GM21717 (cell line): ENCODE measurements at regions not wholly inside any gene's neighbourhood (a gene's known extent, or its start where the extent isn't known, plus 50 kb on each side); places are given as distances from the start of the nearest gene placed in this dataset.
"Not testable (repeated sequence)": the region's sequence is repeated elsewhere in the genome, so short reads cannot be mapped to it uniquely, and the experiment has no call there.

Experiments
- ATAC-seq: cut with Tn5 transposase; IDR thresholded peaks from one replicate; pipeline ENCODE4 v1.9.1; 2021; ENCODE audit warnings: mild to moderate bottlenecking, moderate library complexity; ENCODE audit not compliant: unreplicated experiment

DNA sequence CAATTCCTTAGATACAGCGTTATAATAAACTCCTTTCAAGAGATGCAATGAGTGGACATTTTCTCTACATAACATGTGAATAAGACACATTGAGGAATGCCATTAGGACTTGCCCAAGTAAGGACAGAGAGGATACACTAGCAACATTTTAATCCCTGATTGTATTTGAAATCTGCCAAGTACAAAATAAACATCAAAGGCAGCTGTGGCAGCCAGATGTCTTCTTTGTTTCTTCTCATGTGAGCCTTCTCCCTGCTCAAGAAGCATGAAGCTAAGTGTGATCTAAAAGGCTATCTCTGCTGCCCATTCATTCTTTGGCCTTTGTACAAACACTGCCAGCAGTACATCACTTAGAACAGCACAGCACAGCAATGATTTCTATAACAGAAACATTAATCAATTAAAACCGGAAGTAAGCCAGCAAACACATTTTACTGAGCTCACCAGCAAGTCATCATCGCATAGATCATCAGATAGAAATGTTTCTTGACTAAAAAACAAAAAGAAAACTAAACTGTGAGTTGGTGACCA, 364.0 kb downstream of the CNTN6 start:
- ATAC-seq: no peak

DNA sequence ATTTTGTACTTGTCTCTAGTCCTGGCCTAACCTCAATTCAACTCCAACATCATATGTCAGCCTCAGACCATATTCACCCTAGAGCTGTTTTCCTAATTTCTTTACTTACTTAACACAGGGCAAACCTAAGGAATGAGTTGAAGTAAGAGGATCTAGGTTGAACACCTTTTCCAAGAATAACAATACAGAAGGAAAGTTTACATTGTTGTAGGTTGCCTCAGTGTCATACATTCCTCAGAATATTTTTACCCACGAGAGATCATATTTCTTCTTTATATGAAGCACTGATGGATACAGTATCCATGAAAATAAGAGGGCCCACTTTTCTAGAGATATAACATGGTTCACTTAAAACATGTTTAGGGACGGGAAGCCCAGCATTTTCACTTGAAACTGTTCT, 369.5 kb downstream of the CNTN6 start:
- no peak for ATAC-seq

DNA sequence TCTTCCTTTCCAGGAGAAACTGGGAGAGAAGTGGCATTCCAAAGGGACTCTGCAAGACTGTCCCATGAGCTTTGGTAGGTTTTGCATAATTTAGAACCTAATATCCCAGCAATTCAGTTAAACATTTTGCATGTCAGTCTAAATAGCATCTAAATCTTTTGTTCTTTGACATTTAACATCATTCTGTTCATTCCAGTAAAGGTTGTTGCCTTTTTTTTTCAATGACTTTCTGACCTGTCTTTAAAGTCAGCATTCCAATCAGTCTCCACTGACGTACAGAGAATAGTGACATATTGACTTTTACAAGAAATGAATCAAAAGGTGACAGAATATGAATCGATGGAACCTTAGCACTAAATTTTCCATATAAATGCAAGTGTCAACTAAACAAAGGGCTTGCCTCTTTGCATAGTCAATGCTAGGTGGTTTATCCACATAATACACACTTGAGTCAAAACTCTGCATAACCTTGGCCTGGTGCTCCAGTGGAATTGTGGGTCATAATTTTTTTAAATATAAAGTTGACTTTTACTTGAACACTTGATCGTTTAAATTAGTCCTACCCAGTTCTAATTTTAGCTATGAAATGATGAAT, 370.1 kb downstream of the CNTN6 start:
- no peak for ATAC-seq

DNA sequence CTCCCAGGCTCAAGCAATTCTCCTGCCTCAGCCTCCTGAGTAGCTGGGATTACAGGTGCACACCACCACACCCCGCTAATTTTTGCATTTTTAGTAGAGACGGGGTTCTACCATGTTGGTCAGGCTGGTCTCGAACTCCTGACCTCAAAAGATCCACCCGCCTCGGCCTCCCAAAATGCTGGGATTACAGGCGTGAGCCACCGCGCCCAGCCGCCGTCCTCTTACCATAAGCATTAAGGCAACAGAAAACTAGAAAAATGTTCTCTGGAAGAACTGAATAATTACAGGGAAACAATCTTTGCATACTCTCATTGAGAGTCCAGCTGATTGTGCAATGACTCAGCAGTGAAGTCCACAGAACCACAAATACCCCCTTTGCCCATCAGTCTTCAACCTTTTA, 372.3 kb downstream of the CNTN6 start:
- ATAC-seq: not testable (repeated sequence)

DNA sequence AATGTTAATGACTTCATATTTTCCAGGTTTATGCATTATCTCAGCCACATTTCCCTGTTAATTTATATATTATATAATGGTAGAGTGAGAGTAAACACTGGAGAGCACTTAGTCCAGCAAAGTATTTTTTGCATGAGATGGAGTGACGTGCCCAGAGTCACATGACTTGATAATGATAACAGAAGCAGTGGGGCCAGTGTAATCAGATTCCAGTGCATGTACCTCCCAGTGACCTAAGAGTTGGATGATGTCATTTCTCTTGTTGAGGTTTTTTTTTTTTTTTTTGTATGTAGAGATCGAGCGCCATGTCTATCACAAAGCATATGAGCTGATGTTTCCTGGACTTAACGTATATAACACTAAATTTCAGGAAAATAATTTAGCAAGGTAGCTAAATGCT, 375.3 kb downstream of the CNTN6 start:
- ATAC-seq: no peak

DNA sequence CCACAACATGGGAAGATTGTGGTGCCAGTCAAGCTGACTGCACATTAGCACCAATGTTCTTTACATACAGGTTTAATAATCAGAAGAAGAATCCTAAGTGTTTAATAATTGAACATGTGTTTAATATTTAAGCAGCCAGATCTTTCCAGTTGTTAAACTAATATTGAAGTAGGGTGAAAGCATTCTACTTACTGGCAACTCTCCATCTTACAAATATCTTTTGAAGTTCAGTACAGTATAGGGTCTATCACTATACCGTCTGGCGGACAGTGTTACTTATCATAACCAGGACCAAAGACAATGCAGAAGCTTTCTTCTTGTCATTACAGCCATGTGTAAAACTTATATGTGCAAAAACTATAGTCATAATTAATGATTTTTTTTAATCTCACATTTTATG, 376.4 kb downstream of the CNTN6 start:
- no peak for ATAC-seq

DNA sequence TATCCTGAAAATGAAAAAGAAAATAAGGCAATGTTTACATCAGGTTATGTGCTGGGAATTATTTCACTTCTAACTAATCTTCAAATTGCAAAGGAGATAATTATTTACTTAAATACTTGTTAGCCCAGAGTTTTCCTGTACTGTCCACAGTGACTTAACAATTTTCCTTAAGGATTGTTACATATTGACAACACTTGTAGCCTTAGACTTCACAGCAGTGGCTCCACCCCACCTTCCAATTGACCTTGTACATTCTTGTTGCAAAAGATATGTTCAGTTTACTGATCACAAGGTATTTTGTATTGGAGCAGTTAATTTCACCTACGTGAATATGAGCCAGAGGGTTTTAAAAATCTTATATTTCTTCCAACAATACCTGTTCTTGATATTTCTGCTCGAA, 376.9 kb downstream of the CNTN6 start:
- no peak for ATAC-seq

DNA sequence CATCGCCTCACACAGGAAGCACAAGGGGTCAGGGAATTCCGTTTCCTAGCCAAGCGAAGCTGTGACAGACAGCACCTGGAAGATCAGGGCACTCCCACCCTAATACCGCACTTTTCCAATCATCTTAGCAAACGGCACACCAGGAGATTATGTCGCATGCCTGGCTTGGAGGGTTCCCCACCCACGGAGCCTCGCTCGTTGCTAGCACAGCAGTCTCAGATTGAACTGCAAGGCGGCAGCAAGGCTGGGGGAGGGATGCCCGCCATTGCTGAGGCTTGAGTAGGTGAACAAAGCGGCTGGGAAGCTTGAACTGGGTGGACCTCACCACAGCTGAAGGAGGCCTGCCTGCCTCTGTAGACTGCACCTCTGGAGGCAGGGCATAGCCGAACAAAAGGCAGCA, 384.8 kb downstream of the CNTN6 start:
- ATAC-seq: no peak

DNA sequence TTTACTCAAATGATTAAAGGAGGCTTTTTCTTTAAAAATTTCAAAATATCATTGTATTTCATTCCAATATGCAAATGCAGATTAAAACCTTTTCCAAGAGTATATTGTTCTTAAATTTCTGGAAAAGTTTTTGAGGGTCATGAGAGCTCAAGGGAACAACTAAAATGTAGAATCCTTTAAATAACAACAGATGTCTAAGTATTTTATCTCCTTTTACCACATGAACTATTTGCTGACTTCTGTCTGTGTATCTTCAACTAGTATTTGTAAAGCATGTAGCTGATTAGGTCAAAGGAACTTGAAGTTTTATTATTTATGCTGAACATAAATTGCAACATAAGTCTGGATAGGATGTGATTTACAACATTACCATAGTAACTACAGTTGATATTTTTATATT, 402.6 kb downstream of the CNTN6 start:
- ATAC-seq: no peak

DNA sequence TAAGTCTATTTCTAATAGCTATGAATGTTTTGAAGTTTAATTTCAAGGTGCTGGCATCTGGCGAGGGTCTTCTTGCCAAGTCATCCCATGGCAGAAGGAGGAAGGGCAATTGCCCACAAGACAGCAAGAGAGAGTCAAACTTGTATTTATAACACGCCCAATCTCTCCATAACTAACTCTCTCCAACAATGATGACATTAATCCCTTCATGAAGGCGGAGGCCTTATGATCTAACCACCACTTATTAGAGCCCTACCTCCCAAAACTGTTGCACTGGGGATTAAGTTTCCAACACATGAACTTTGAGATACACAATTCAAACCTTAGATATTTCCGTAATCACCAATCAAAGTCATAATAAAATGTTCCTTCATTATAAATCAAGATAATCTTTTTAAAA, 406.9 kb downstream of the CNTN6 start:
- no peak for ATAC-seq

DNA sequence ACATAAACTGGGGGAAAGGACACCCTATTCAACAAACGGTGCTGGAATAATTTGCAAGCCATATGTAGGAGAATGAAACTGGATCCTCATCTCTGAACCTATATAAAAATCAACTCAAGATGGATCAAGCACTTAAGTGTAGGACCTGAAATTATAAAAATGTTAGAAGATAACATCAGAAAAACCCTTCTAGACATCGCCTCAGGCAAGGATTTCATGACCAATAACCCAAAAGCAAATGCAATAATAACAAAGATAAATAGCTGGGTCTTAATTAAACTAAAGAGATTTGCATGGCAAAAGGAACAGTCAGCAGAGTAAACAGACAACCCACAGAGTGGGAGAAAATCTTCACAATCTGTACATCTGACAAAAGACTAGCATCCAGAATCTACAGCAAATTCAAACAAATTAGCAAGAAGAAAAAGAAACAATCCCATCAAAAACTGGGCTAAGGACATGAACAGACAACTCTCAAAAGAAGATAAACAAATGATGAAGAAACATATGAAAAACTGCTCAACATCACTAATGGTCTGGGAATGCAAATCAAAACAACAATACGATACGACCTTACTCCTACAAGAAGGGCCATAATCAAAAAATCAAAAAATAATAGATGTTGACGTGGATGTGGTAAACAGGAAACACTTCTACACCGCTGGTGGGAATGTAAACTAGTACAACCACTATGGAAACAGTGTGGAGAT, 408.7 kb downstream of the CNTN6 start:
- no peak for ATAC-seq

DNA sequence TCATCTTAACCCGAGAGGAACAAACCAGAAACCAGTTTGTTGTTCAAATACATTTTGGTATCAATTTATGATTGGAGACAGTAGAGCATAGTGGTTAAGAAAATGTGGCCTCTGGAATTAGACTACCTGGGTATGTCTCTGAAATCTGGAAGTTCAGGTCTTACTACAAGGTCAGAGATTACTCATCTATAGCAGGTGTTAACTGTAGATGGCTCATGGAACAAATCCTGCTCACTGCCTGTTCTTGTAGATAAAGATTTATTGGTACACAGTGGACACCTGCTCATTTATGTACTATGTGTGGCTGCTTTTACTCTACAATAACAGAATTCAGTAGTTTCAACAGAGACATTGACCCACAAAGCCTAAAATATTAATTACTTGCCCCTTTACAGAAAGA, 413.3 kb downstream of the CNTN6 start:
- no peak for ATAC-seq

DNA sequence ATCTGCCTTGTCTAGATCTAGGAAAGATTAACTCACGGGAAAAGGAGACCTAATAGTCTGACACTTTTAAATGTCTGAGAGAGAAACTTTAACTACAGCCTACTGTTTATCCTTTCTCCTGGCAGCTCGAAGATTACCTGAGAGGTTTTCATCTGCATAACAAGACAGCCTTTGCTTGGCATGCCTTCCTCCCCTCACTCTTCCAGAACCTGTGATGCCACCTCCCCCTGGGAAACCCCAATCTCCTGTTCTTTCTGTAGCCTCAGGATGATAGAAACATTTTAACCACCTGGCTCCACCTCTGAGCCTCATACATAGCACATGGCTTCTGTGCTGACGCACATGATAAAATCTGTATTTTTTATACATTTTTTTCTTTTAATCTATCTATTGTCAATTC, 420.8 kb downstream of the CNTN6 start:
- ATAC-seq: no peak

DNA sequence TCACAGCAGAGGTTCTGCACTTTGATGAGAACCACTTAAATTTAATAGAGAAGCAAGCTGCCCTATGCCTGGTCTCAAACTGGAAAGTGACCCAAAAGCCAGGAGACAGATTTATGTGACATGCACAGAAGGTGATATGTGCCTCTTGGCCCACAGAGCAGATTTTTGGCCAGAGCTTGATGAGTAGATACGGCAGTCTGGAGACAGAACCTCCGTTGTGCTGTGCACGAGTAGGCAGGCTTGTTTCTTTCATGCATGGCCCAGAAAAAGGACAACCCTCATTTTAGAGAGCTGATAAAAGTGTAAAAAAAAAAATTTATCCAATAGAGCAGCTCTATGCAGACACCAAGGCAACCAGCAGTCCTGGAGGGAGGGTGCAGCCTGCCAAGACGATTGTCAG, 423.1 kb downstream of the CNTN6 start:
- ATAC-seq: no peak

DNA sequence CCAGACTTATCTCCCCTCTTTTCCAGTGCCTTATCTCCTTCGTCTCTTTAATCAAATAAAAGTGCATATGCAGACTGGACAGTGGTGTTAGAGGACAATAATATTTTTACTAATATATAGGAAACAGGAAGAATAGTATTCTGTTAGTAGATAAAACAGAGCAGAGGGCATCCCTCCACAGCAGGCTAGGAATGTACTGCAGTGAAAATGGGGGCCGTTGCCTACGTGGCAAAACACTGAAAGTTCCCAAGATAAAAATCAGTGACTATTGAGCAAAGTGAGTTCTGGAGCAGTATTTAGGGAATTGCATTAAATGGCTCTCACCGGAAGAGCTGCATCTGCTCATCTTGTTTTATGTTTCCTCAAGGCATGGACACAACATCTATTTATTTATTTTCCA, 435.0 kb downstream of the CNTN6 start:
- ATAC-seq: no peak

DNA sequence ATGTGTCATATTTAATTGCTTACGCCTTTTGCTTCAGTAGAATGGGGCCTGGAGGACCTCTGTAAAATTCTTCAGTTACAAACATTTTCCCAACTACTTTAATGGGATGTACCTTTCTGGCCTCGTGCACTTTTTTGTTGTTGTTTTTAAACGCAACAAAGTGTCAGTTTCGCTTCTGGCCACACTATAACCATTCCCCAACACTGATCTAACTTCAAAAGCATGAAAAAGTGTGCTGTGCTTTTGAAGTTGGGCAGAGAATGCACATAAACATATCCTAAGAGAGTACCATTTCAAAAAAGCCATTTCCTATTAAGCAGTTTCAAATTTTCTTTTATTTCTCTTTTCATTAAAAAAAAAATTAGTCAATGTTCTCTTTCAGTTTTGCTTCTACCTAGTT, 435.8 kb downstream of the CNTN6 start:
- ATAC-seq: no peak

DNA sequence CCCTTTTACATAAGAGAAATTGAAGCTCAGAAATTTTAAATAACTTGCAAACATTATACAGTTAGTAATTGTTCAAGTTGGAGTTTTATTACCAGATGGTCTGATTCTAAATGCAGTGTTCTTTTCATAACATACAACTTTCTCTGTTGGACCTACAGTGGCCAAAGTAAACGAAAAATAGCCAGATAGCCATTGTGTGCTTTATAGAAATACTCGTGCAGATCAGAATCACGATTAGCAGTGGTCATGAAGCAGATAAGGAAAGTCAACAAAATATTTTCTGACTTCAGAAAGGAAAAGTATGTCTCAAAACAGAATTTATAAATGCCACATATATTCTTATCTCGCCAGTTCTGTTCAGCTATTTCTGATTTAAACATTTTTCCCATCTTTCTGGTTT, 436.9 kb downstream of the CNTN6 start:
- no peak for ATAC-seq

DNA sequence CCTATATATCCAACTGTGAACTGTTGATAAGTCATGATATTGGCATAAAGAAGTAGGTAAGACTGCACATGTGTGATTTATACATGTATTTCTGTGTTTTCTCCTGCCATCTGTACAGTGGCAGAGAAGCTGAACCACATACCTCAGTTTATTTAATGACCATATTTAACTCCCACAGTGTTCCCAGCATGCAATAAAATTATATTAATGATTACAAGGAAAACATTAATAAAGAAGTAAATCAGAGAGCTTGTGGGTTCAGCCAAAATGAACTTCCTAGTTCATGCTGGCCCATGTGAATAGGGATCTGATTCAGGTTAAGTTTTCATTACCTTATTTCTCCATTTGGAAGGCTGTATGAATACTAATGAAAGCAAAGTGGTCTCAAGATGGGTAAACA, 439.2 kb downstream of the CNTN6 start:
- ATAC-seq: no peak

DNA sequence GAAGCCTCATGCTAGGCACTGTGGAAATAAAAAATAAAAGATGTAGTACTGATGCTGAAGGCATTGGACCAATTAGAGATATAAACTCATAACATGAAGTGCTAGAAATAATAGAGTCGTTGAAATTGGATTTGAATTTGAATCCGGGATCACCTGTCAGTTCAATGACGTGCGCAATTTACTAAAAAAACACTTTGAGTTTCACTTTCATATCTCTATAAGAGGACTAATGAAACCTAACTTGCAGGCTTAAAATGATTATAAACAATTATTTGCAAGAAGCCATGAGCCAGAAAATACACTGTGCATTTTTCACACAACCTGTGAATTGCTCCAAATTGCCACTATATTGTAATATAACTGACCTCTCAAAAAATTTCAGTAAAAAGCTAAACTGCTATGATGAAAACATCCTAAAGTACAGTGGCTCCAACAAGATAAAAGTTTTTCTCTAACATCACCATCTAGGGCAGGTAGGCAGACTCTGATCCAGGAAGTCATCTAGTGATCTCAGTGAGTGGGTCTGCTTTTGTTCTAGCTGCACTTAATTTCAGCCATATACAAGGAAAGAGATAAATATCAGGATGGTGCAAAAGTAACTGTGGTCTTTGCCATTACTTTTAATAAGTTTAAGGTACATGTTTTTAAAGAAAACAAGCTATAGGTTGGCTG, 440.2 kb downstream of the CNTN6 start:
- no peak for ATAC-seq

DNA sequence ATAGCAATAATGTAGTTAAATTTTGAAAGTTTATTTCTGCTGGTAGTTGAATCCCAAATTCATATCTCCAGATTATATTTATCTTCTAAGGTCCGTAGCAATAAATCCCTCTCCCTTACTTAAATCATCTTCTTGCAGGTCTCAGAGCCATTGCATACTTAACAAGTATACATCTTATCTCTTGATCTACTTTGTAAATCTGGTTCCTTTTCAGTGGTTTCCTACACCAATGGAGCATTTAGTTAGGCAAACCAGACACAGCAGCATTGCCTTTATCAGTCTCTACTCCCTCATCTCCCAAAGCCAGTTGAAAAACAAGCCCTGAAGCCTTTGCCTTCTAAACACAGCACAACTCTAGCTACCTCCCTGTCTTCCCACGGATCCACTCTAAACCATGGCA, 440.9 kb downstream of the CNTN6 start:
- no peak for ATAC-seq

DNA sequence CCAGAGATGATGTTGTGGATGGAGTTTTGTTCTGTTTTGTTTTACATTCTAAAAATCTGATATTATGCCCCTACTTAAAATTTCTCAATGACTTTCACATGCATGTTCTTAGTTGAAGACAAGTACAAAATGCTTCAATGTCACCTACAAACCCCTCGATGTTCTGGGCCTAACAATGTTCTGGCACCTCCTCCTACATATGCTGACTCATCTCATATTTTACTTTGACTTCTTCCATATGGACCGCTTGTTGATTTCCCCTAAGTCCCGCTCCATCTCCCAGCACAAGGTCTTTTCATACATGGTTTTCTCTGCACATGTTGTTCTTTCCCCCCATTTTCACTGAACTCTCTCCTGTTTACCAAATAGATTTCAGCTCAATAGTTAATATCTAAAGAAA, 441.4 kb downstream of the CNTN6 start:
- ATAC-seq: no peak

DNA sequence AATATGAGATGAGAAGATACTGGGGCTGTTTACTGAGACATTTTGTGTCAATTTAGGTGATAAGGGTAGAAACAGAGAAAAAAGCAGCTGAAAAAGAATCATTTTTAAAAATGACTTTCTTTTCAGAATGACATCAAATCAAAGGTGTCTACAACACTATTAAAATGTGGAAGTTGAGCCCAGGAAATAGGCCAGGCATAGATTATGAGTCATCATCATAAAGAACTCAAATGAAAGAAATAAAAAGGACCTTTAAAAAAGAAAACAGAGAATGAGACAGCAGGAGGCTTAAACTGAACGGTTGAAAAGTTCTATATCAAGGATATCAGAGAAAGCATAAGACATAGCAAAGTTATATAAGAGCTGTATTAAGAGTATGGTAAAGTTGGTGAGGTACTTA, 442.5 kb downstream of the CNTN6 start:
- no peak for ATAC-seq
